OCI-LY3 (cell line): ENCODE measurements at regions not wholly inside any gene's neighbourhood (a gene's known extent, or its start where the extent isn't known, plus 50 kb on each side); places are given as distances from the start of the nearest gene placed in this dataset.
A peak's percentile ranks its signal among the peaks of the same experiment; 100 is the strongest.

Experiments used
- H2AFZ ChIP-seq: fragments of 200-600, 300-600 bp; shearing (Covaris generic); 2 replicates; pipeline ENCODE4 v1.6.0; 2014; ENCODE audit warnings: antibody characterized with exemption, low read depth, low read length
- H3K27ac ChIP-seq: fragments of 200-600, 300-600 bp; sonication (generic); 2 replicates; pipeline ENCODE4 v1.5.1; 2014; ENCODE audit warnings: mild to moderate bottlenecking, low read length, moderate library complexity, mixed read lengths
- H3K27me3 ChIP-seq: fragments of 200-600, 300-600 bp; sonication (generic); 2 replicates; pipeline ENCODE4 v1.6.1; 2014; ENCODE audit warnings: low read depth, low read length, mixed read lengths
- H3K36me3 ChIP-seq: fragments of 200-600, 300-600 bp; sonication (generic); replicated peaks from 2 replicates; pipeline ENCODE3; 2014; ENCODE audit warnings: low read depth, low read length, mixed read lengths
- H3K4me1 ChIP-seq: fragments of 300-600, 200-600 bp; sonication (generic); 2 replicates; pipeline ENCODE4 v1.6.1; 2014; ENCODE audit warnings: low read length, mixed read lengths
- H3K4me2 ChIP-seq: fragments of 200-600, 300-600 bp; sonication (generic); 2 replicates; pipeline ENCODE4 v1.6.1; 2014; ENCODE audit warnings: low read length, mixed read lengths
- H3K4me3 ChIP-seq: fragments of 300-600, 200-600 bp; sonication (generic); 2 replicates; pipeline ENCODE4 v1.5.1; 2014; ENCODE audit warnings: antibody characterized with exemption, mild to moderate bottlenecking, low read length, moderate library complexity
- H3K79me2 ChIP-seq: fragments of 300-600, 200-600 bp; shearing (Covaris generic); 2 replicates; pipeline ENCODE4 v1.6.1; 2014; ENCODE audit warnings: mild to moderate bottlenecking, low read length, mixed read lengths
- H3K9ac ChIP-seq: fragments of 300-600, 200-600 bp; shearing (Covaris generic); 2 replicates; pipeline ENCODE4 v1.6.0; 2014; ENCODE audit warnings: mild to moderate bottlenecking, low read length, moderate library complexity
- H3K9me3 ChIP-seq: fragments of 200-600, 300-600 bp; shearing (Covaris generic); 2 replicates; pipeline ENCODE4 v1.6.1; 2014; ENCODE audit warnings: low read length, mixed read lengths; ENCODE audit not compliant: insufficient read depth
- H4K20me1 ChIP-seq: fragments of 200-600, 300-600 bp; sonication (generic); 2 replicates; pipeline ENCODE4 v1.6.1; 2016; ENCODE audit warnings: low read length, mixed read lengths; ENCODE audit not compliant: insufficient read depth
- EZH2phosphoT487 ChIP-seq: fragments of 200-600 bp; shearing (Covaris generic); IDR thresholded peaks from 2 replicates; pipeline ENCODE4 v1.6.1; 2018; ENCODE audit warnings: antibody characterized with exemption, mixed run types, low read depth
- TF ChIP-seq, protein P1 (sequence below): fragments of 200-600, 300-600 bp; sonication (generic); IDR thresholded peaks from 2 replicates; pipeline ENCODE4 v1.5.1; 2014; ENCODE audit warnings: antibody characterized with exemption, low read length, low read depth

DNA sequence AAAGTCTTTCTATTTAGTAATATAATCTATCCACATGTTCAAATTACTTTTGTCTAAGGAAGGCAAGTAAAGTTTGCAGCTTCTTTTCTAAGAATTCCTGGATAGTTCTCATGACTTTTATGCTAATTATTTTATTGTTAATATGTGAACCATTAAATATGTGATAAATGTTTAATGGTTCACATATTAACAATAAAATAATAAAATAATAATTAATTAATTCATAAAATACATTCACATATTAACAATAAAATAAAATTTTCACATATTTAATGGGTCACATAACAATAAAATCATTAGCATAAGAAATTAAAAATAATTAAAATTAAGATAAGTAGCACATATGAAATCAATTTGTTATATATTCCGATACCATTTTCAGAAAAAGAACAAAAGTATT lies 1352.4 kb downstream of the ARAP2 start:
- H3K27ac ChIP-seq = no peak overlapping the region
- no peaks in the 10 kb centered on the region; the same call in 1 of the 2 replicates for H3K9me3 ChIP-seq
- no peaks in the 10 kb centered on the region for H4K20me1 ChIP-seq
- TF ChIP-seq, protein P1, sequence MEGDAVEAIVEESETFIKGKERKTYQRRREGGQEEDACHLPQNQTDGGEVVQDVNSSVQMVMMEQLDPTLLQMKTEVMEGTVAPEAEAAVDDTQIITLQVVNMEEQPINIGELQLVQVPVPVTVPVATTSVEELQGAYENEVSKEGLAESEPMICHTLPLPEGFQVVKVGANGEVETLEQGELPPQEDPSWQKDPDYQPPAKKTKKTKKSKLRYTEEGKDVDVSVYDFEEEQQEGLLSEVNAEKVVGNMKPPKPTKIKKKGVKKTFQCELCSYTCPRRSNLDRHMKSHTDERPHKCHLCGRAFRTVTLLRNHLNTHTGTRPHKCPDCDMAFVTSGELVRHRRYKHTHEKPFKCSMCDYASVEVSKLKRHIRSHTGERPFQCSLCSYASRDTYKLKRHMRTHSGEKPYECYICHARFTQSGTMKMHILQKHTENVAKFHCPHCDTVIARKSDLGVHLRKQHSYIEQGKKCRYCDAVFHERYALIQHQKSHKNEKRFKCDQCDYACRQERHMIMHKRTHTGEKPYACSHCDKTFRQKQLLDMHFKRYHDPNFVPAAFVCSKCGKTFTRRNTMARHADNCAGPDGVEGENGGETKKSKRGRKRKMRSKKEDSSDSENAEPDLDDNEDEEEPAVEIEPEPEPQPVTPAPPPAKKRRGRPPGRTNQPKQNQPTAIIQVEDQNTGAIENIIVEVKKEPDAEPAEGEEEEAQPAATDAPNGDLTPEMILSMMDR = no peak
- no peak for TF ChIP-seq EZH2phosphoT487
- H3K36me3 ChIP-seq = no peaks in the 10 kb centered on the region
- no peak overlapping the region for H3K9ac ChIP-seq
- H2AFZ ChIP-seq = no peak overlapping the region
- H3K79me2 ChIP-seq = no peaks in the 10 kb centered on the region
- no peaks in the 10 kb centered on the region for H3K27me3 ChIP-seq
- no peak overlapping the region for H3K4me2 ChIP-seq
- peaks cover 12% of the 10 kb centered on the region for H3K4me1 ChIP-seq
- no peak overlapping the region for H3K4me3 ChIP-seq

DNA sequence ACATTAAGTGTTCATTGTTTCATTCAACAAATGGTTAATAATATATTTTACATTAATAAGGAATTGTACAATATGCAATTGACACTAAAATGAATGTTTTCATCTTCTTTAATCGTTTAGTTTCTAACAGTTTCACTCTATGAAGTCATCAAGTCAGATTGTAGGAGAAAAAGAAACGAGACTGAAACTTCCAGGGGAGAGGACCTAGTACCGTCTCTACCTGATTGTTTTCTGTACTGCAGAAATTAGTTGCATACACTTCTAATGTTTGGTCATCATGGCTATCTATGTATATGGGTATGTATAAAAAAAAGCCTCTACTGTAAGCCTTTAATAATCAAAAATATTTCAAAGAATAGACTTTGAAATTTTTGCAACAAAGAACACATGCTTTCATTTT lies 1350.9 kb downstream of the ARAP2 start:
- Histone ChIP-seq H3K9me3 (no peaks in the 10 kb centered on the region; the same call in 1 of the 2 replicates), H3K36me3 (no peaks in the 10 kb centered on the region), H3K9ac (no peak overlapping the region), H3K27ac (no peak overlapping the region), H2AFZ (no peak overlapping the region), H3K4me1 (peaks cover 12% of the 10 kb centered on the region), H3K79me2 (no peaks in the 10 kb centered on the region), H3K4me3 (no peak overlapping the region), H4K20me1 (no peaks in the 10 kb centered on the region), H3K27me3 (no peaks in the 10 kb centered on the region), H3K4me2 (peak overlapping the region; percentile 34)
- TF ChIP-seq, protein P1 = no peak
- no peak for TF ChIP-seq EZH2phosphoT487

DNA sequence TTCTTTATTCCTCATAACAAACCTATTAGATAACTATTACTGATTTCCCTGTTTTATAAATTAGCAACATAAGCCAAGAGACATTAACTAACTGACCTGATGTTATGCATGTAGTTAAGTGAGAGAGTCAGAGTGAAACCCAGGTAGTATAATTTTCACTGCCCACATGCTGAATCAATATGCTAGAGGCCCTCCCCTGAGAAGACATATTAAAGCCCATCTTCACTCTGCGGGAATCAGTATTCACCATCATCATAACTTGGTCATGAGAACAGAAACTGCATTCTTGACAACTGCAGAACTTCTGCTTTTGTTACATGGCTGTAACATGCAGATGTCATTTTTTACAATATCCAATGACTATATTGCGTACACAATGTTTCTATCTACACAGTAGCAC lies 1324.3 kb downstream of the ARAP2 start:
- Histone ChIP-seq H4K20me1 (no peaks in the 10 kb centered on the region), H3K79me2 (no peaks in the 10 kb centered on the region), H3K36me3 (no peaks in the 10 kb centered on the region), H3K4me1 (peaks cover 18% of the 10 kb centered on the region), H2AFZ (no peak overlapping the region), H3K4me2 (no peak overlapping the region), H3K9ac (no peak overlapping the region), H3K27me3 (no peaks in the 10 kb centered on the region), H3K4me3 (no peak overlapping the region), H3K9me3 (no peaks in the 10 kb centered on the region), H3K27ac (no peak overlapping the region)
- no peak for TF ChIP-seq EZH2phosphoT487
- TF ChIP-seq, protein P1 = no peak

DNA sequence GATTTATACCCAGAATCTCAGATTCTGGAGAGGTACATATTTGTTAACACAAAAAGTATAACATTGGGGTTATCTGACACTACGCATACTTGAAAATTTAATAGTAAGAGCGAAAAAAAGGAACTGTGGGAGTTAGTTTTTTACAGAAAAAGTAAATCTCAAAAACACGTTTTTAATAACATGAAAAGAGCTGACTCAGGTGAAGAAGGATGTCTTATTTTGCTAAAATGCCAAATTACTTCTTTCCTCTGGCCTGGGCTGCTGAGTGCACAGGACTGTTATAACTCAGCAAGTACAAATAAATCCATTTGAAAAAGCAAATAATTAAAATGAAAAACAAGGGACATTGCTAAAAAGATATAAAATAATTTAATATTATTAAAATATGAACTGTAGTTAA lies 1322.9 kb downstream of the ARAP2 start:
- no peak for TF ChIP-seq EZH2phosphoT487
- Histone ChIP-seq H3K9ac (no peak overlapping the region), H3K27me3 (no peaks in the 10 kb centered on the region), H2AFZ (no peak overlapping the region), H3K36me3 (no peaks in the 10 kb centered on the region), H3K4me3 (no peak overlapping the region), H3K4me2 (no peak overlapping the region), H3K79me2 (no peaks in the 10 kb centered on the region), H4K20me1 (no peaks in the 10 kb centered on the region), H3K9me3 (no peaks in the 10 kb centered on the region), H3K4me1 (peaks cover 18% of the 10 kb centered on the region), H3K27ac (no peak overlapping the region)

DNA sequence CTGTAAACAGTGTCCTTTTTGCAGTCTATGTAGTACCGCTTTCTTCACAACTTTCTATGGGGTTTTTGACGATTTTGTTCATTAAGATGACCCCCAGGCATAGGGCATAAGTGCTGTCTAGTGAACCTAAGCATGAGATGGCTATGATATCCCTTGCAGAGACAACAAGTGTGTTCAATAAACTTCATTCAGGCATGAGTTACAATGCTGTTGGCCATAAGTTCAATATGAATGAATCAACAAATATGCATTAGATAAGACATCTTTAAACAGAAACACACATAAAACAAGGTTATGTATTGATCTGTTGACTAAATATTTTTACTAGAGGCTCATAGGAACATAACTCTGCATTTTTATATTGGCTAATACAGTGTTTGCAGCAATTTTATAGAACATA lies 1322.0 kb downstream of the ARAP2 start:
- Histone ChIP-seq H3K4me3 (no peak overlapping the region), H2AFZ (no peak overlapping the region), H3K27me3 (no peaks in the 10 kb centered on the region), H3K79me2 (no peaks in the 10 kb centered on the region), H3K9me3 (no peaks in the 10 kb centered on the region), H3K9ac (no peak overlapping the region), H3K4me1 (peaks cover 18% of the 10 kb centered on the region), H3K4me2 (no peak overlapping the region), H3K27ac (no peak overlapping the region), H4K20me1 (no peaks in the 10 kb centered on the region), H3K36me3 (no peaks in the 10 kb centered on the region)
- TF ChIP-seq, protein P1 = no peak
- TF ChIP-seq EZH2phosphoT487 = no peak
